DLD1 (cell line): ENCODE measurements at regions not wholly inside any gene's neighbourhood (a gene's known extent, or its start where the extent isn't known, plus 50 kb on each side); places are given as distances from the start of the nearest gene placed in this dataset.

Source experiments
- in situ Hi-C: cut with HindIII; loops from 2 replicates; pipeline ENCODE4 v1.10.0; 2017; ENCODE audit warnings: low sequenced_read_pairs

DNA sequence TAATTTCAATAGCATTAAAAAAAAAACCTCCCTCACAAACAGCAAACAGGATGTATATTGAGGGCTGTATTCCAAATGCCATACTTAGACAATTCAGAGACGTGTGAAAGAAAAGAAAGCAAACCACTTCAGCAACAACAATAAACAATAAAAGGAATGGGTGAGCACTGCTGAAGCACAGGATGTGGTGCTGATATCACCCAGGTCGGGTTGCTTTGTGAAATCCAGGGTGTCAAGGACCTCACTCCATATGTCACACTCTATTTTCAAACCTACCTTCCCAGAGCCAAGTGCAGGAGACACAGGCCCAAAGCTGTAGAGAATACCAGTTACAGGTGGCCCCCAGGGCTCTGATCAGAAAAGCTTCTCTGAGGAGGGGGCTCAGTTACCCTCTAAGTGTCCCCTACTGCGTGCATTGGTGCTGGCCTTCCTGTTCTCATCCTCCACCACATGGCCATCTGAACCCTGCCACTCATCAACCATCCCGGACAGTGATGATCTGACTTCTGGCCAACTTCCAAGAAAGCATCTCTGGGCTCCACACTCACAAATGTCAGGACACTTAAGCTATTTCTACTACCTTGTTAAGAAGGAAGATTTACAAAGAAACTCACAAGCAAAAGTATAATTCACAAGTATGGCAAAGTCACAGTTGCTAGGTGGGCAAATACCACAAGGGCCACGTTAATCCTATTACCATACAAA is 363.0 kb downstream of the SS18 start:
- in situ Hi-C loops = no loop called here

GRCh38 chr18:25726298-25726697 is 364.1 kb downstream of the SS18 start:
- in situ Hi-C loops = no loop called here

DNA sequence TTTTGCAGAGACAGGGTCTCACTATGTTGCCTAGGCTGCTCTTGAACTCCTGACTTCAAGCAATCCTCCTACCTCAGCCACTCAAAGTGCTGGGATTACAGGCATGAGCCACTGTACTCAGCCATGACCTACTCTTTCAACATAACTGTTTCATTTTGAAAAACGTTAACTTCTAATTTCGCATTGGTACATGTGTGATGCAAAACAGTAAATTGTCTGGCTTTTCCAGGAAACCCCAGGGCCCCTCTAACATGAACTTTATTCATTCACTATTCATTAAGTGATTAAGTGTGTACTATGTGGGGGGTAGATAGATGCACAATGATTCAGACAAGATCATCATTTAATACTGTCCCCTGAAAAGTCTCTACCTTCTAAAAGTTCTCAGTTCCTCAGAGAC is 364.9 kb downstream of the SS18 start:
- in situ Hi-C loops = no loop called here

DNA sequence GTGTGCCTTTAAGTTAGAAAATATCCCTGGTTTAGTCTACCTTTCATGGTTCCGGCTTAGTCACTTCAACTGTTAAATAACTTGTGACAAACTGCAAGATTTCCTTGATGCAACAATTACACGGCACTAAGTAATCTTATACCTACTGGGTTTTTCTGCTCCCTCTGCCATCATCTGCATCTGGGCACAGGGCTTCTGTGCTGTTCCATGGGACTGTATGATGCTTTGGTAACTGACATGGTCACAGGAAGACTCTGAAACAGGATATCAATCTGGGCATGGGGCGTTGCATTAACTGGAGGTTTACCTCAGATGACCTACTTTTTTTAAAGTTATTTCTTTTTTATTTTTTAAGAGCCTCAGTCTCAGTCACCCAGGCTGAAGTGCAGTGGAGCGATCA is 365.4 kb downstream of the SS18 start:
- in situ Hi-C loops = no loop called here

GRCh38 chr18:25724121-25724520 is 366.3 kb downstream of the SS18 start:
- in situ Hi-C loops = no loop called here

- in situ Hi-C loops = no loop called here
These were observed 361.1 kb upstream of the ZNF521 start for GRCh38 chr18:25713103-25713502.

GRCh38 chr18:25710981-25711380 is 359.0 kb upstream of the ZNF521 start:
- in situ Hi-C loops = no loop called here

GRCh38 chr18:25705650-25706049 is 353.7 kb upstream of the ZNF521 start:
- in situ Hi-C loops = no loop called here

DNA sequence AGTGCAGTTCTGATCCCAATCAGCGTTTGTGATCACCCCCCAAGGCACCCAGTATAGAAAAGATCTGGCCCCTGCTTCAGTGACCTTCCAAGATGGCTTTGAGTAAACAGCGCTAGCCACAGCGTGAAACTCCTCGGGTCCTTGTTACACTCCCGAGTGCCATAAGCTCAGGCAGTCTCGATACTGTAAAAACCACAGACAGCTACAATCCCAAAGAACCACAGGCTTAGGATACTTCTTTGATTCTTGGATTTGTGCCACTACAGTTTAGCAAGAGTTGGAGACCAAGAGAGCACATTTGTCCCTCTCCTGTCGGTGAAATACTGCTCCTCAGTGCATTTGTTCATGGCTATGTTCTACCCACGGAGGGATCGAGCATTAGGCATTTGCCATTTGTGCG is 352.5 kb upstream of the ZNF521 start:
- in situ Hi-C loops = no loop called here

- in situ Hi-C loops = no loop called here
These were observed 352.1 kb upstream of the ZNF521 start for GRCh38 chr18:25704071-25704470.

DNA sequence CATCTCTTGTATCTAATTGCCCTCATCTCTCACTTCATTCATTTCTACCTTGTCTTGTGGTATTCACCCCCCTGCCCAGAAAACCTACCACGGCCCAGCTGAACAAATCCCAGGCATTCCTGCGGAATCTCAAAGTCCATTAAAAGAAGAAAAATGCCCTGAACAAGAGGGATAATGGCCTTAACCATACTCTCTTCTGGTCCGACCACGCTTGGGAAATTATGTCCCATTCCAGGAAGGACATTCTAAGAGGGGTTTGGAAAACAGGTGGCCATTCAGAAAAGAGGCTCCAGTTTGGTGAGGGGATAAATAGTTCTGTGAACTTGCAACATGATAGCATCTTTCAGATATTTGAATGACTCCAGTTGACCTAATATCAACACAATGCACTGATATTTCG is 349.9 kb upstream of the ZNF521 start:
- in situ Hi-C loops = no loop called here

DNA sequence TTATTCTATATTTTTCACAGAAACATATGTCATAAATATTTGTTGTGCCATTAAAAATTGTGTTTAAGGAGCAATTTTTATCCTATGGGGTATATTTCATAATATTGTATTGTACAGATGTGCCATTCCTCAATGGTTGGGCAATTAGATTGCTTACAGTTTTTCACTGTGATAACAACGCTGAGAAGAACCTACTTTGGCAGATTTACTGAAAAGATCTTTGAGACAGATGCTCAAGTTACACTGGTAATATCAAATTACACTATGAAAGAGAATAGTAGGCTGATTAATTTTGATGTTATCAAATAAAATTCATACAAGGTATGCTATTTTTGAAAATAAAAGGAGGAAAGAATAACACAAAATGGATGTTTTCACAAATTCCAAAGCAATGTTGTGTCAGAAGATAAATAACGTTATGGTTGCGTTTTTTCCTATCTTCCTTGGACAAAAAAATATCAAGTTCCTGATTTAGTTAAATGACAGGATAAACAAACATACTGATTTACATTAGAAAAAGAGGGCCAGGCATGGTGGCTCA is 335.1 kb upstream of the ZNF521 start:
- in situ Hi-C loops = no loop called here

GRCh38 chr18:25685088-25685487 is 333.1 kb upstream of the ZNF521 start:
- in situ Hi-C loops = no loop called here

DNA sequence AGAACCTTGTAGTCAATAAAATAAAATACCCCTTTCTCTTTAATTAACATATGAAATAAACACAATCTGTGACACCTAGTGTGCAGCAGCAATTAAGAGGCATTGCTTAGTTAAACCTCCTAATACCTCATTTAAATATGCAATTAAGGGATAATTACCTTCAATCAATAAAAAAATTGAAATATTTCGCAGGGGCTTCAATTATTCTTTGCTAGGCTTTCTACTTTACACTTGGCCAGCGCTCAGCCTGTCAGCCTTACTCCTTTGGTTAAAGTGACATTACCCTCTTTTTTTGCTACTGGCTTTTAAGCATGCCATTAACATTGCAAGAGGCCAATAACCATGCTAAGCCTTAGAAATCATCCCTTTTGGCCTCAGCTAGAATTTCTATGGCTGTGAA is 327.5 kb upstream of the ZNF521 start:
- in situ Hi-C loops = no loop called here

GRCh38 chr18:25678221-25678620 is 326.3 kb upstream of the ZNF521 start:
- in situ Hi-C loops = no loop called here

GRCh38 chr18:25675123-25675850 is 323.3 kb upstream of the ZNF521 start:
- in situ Hi-C loops = no loop called here

GRCh38 chr18:25674183-25674582 is 322.2 kb upstream of the ZNF521 start:
- in situ Hi-C loops = no loop called here

DNA sequence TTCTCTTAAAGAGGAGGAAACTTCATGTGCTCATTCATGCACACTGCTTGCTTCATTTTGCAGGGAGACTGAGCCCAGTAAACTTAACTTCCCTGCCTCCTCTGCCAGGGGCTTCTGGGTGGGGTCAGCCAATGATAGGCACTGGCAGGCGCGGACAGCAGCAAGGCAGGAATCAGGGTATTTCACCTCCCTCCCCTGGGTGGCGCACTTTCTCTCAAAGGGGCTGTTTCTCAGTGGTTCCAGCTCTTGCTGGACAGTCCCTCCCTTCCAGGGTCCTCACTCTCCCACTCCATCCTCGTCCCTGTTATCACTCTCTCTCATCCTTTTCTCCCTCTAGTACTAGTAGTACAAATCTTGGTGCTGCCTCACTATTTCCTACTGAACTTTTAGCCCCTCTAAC is 320.5 kb upstream of the ZNF521 start:
- in situ Hi-C loops = no loop called here

- in situ Hi-C loops = no loop called here
These were observed 317.8 kb upstream of the ZNF521 start for GRCh38 chr18:25669741-25670140.

- in situ Hi-C loops = no loop called here
These were observed 310.3 kb upstream of the ZNF521 start for GRCh38 chr18:25662272-25662671.

- in situ Hi-C loops = no loop called here
These were observed 309.9 kb upstream of the ZNF521 start for GRCh38 chr18:25661831-25662230.

DNA sequence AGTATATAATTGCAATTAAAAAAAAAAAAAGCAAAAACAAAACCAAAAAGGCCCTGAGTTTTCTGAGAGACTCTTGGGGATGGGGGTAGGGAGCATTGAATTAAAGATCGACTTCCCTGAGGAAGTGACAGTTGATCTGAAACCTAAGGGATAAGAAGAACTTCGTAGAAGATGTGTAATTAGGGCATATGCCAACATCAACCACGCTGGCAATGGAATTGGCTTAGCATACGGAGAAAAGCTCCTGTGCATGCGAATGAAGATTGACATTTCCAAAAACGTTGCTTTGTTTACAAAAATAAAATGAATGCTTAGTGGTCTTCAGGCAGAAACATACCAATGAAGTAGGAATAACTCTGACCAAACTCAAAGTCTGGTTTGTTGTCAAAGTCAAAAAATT is 307.6 kb upstream of the ZNF521 start:
- in situ Hi-C loops = no loop called here
